ENCODE measurements at regions not wholly inside any gene's neighbourhood (a gene's known extent, or its start where the extent isn't known, plus 50 kb on each side); places are given as distances from the start of the nearest gene placed in this dataset.

- no peak overlapping the region for H3K27ac ChIP-seq
- no peak overlapping the region for H3K4me3 ChIP-seq
- H3K36me3 ChIP-seq = no peaks in the 10 kb centered on the region
- H3K9me3 ChIP-seq = no peaks in the 10 kb centered on the region
- peaks cover 0 to 7% (median 6%) of the 10 kb centered on the region in 4 donors for H3K4me1 ChIP-seq
- DNase-seq = no peak
- no peak for ATAC-seq (ENCODE audit: low FRiP score in 2 of 2)
- H3K27me3 ChIP-seq = no peaks in the 10 kb centered on the region
- no peak for TF ChIP-seq EP300 (IDR thresholded peaks at IDR 0.05)
- WGBS, 2 donors = 73 to 84% methylated on average over 3 of the region's 3 CpGs
Measured at GRCh38 chr13:30364133-30364532, 56.8 kb upstream of the KATNAL1 start.

GRCh38 chr13:30364876-30365275 lies 57.4 kb upstream of the UBE2L5 start:
- H3K27ac ChIP-seq = no peak overlapping the region
- H3K27me3 ChIP-seq = no peaks in the 10 kb centered on the region
- ATAC-seq (ENCODE audit: low FRiP score in 2 of 2) (no peak), DNase-seq (no peak)
- no peaks in the 10 kb centered on the region for H3K36me3 ChIP-seq
- WGBS, 2 donors = 57 to 63% methylated on average over 7 of the region's 7 CpGs
- H3K9me3 ChIP-seq = no peaks in the 10 kb centered on the region
- H3K4me1 ChIP-seq = peaks cover 0 to 7% (median 6%) of the 10 kb centered on the region in 4 donors
- no peak overlapping the region for H3K4me3 ChIP-seq
- TF ChIP-seq POLR2A (IDR thresholded peaks at IDR 0.05) = no peak

- no peaks in the 10 kb centered on the region for H3K9me3 ChIP-seq
- 65 to 78% methylated on average over 1 of the region's 1 CpG for WGBS, 2 donors
- H3K27me3 ChIP-seq = no peaks in the 10 kb centered on the region
- no peak for TF ChIP-seq EP300 (IDR thresholded peaks at IDR 0.05)
- no peak for TF ChIP-seq CTCF (IDR thresholded peaks at IDR 0.05)
- no peak for TF ChIP-seq POLR2A (IDR thresholded peaks at IDR 0.05)
- no peak for TF ChIP-seq POLR2AphosphoS5 (IDR thresholded peaks at IDR 0.05)
- no peak overlapping the region for H3K4me3 ChIP-seq
- DNase-seq (no peak), ATAC-seq (ENCODE audit: low FRiP score in 2 of 2) (no peak)
- peaks cover 0 to 7% (median 6%) of the 10 kb centered on the region in 4 donors for H3K4me1 ChIP-seq
- no peaks in the 10 kb centered on the region for H3K36me3 ChIP-seq
- H3K27ac ChIP-seq = no peak overlapping the region
Measured at GRCh38 chr13:30366088-30366487, 56.2 kb upstream of the UBE2L5 start.

- WGBS, 2 donors = 90 to 94% methylated on average over 12 of the region's 12 CpGs
- DNase-seq (no peak), ATAC-seq (ENCODE audit: low FRiP score in 2 of 2) (no peak)
- H3K4me3 ChIP-seq = no peak overlapping the region
- H3K27ac ChIP-seq = no peak overlapping the region
- no peaks in the 10 kb centered on the region for H3K9me3 ChIP-seq
- TF ChIP-seq EP300 (IDR thresholded peaks at IDR 0.05) (no peak), POLR2AphosphoS5 (IDR thresholded peaks at IDR 0.05) (no peak), POLR2A (IDR thresholded peaks at IDR 0.05) (no peak), CTCF (IDR thresholded peaks at IDR 0.05) (no peak)
- no peaks in the 10 kb centered on the region for H3K27me3 ChIP-seq
- H3K36me3 ChIP-seq = no peaks in the 10 kb centered on the region
- peaks cover 0 to 13% (median 10%) of the 10 kb centered on the region in 4 donors for H3K4me1 ChIP-seq
Measured at GRCh38 chr13:30367296-30367695, 55.0 kb upstream of the UBE2L5 start.

- Histone ChIP-seq H3K4me1 (peaks cover 0 to 11% (median 3%) of the 10 kb centered on the region in 4 donors), H3K27me3 (no peaks in the 10 kb centered on the region), H3K9me3 (no peaks in the 10 kb centered on the region), H3K4me3 (no peak overlapping the region), H3K27ac (peak overlapping the region in 1 of 4 donors; percentile 57), H3K36me3 (no peaks in the 10 kb centered on the region)
- no peak for DNase-seq
- TF ChIP-seq POLR2AphosphoS5 (IDR thresholded peaks at IDR 0.05) (no peak), POLR2A (IDR thresholded peaks at IDR 0.05) (no peak), CTCF (IDR thresholded peaks at IDR 0.05) (no peak), EP300 (IDR thresholded peaks at IDR 0.05) (no peak)
- ATAC-seq (ENCODE audit: low FRiP score in 2 of 2) = no peak
- 64 to 75% methylated on average over 1 of the region's 1 CpG for WGBS, 2 donors
Measured at GRCh38 chr13:30370146-30370545, 52.1 kb upstream of the UBE2L5 start.

- H3K27ac ChIP-seq = peak overlapping the region in 2 of 4 donors; percentile 21 to 57
- no peak for TF ChIP-seq POLR2A (IDR thresholded peaks at IDR 0.05)
- no peaks in the 10 kb centered on the region for H3K36me3 ChIP-seq
- ATAC-seq (ENCODE audit: low FRiP score in 2 of 2) (no peak), DNase-seq (no peak)
- H3K4me1 ChIP-seq = peaks cover 0 to 13% (median 5%) of the 10 kb centered on the region in 4 donors
- WGBS, 2 donors = 83 to 91% methylated on average over 3 to 4 of the region's 4 CpGs
- H3K27me3 ChIP-seq = no peaks in the 10 kb centered on the region
- no peak overlapping the region for H3K4me3 ChIP-seq
- H3K9me3 ChIP-seq = no peaks in the 10 kb centered on the region
Measured at GRCh38 chr13:30370916-30371521, 51.3 kb upstream of the UBE2L5 start.
